ENCODE measurements at regions not wholly inside any gene's neighbourhood (a gene's known extent, or its start where the extent isn't known, plus 50 kb on each side); places are given as distances from the start of the nearest gene placed in this dataset.

DNA sequence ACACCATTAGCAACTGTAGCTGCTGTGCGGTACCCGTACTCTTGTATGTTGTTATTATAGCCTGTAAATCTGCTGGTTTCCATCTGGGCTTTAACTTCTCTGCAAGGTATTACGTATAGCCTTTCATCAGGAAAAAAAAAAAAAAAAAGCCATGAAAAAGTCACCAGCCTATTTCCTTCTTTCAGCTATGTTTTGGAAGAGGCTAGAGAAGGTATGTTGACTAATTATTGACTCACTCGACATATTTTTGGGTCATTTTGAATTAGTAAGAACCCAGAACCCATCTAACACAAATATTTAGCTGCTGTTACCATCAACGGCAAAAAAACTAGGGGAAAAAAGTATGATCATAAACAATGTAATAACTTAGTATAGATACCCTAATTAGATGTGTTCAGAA, 1395.6 kb downstream of the SUCLG1 start:
- TF ChIP-seq, protein P1, sequence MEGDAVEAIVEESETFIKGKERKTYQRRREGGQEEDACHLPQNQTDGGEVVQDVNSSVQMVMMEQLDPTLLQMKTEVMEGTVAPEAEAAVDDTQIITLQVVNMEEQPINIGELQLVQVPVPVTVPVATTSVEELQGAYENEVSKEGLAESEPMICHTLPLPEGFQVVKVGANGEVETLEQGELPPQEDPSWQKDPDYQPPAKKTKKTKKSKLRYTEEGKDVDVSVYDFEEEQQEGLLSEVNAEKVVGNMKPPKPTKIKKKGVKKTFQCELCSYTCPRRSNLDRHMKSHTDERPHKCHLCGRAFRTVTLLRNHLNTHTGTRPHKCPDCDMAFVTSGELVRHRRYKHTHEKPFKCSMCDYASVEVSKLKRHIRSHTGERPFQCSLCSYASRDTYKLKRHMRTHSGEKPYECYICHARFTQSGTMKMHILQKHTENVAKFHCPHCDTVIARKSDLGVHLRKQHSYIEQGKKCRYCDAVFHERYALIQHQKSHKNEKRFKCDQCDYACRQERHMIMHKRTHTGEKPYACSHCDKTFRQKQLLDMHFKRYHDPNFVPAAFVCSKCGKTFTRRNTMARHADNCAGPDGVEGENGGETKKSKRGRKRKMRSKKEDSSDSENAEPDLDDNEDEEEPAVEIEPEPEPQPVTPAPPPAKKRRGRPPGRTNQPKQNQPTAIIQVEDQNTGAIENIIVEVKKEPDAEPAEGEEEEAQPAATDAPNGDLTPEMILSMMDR (conservative IDR thresholded peaks at IDR 0.05; ENCODE audit: low read depth, low read length) = no peak
- no peak for TF ChIP-seq EZH2 (IDR thresholded peaks at IDR 0.05; ENCODE audit: borderline replicate concordance, low read depth, low read length, poor library complexity, severe bottlenecking)

All from A673 (cell line).